ENCODE measurements at regions not wholly inside any gene's neighbourhood (a gene's known extent, or its start where the extent isn't known, plus 50 kb on each side); places are given as distances from the start of the nearest gene placed in this dataset.

- no peak overlapping the region for H3K4me3 ChIP-seq (ENCODE audit: low read depth, low read length)
- no peak for TF ChIP-seq CTCF (IDR thresholded peaks at IDR 0.05; ENCODE audit: low read depth, low read length, missing control alignments)
- DNase-seq (ENCODE audit: low read depth): no peak
These were observed 443.2 kb upstream of the GYPC start for GRCh38 chr2:126212735-126213134.

- DNase-seq (ENCODE audit: low read depth): no peak
- no peak overlapping the region for H3K4me3 ChIP-seq (ENCODE audit: low read depth, low read length)
- TF ChIP-seq CTCF (IDR thresholded peaks at IDR 0.05; ENCODE audit: low read depth, low read length, missing control alignments): no peak
These were observed 436.9 kb upstream of the GYPC start for GRCh38 chr2:126219081-126219480.

GRCh38 chr2:126220331-126220730 is 435.6 kb upstream of the GYPC start:
- DNase-seq (ENCODE audit: low read depth): no peak
- H3K4me3 ChIP-seq (ENCODE audit: low read depth, low read length): no peak overlapping the region

GRCh38 chr2:126221506-126221905 is 434.5 kb upstream of the GYPC start:
- no peak for TF ChIP-seq CTCF (IDR thresholded peaks at IDR 0.05; ENCODE audit: low read depth, low read length, missing control alignments)
- DNase-seq (ENCODE audit: low read depth): no peak

More at GRCh38 chr2:126220331-126220730, 435.6 kb upstream of the GYPC start:
- TF ChIP-seq CTCF (IDR thresholded peaks at IDR 0.05; ENCODE audit: low read depth, low read length, missing control alignments): no peak

GRCh38 chr2:126222278-126222677 is 433.7 kb upstream of the GYPC start:
- TF ChIP-seq CTCF (IDR thresholded peaks at IDR 0.05; ENCODE audit: low read depth, low read length, missing control alignments): no peak
- H3K4me3 ChIP-seq (ENCODE audit: low read depth, low read length): no peak overlapping the region
- no peak for DNase-seq (ENCODE audit: low read depth)

More at GRCh38 chr2:126221506-126221905, 434.5 kb upstream of the GYPC start:
- no peak overlapping the region for H3K4me3 ChIP-seq (ENCODE audit: low read depth, low read length)

GRCh38 chr2:126224776-126225175 is 431.2 kb upstream of the GYPC start:
- DNase-seq (ENCODE audit: low read depth): no peak
- no peak for TF ChIP-seq CTCF (IDR thresholded peaks at IDR 0.05; ENCODE audit: low read depth, low read length, missing control alignments)
- H3K4me3 ChIP-seq (ENCODE audit: low read depth, low read length): no peak overlapping the region

GRCh38 chr2:126227250-126227649 is 428.7 kb upstream of the GYPC start:
- no peak overlapping the region for H3K4me3 ChIP-seq (ENCODE audit: low read depth, low read length)
- peak; percentile 37 for TF ChIP-seq CTCF (IDR thresholded peaks at IDR 0.05; ENCODE audit: low read depth, low read length, missing control alignments)
- no peak for DNase-seq (ENCODE audit: low read depth)
